ENCODE measurements at regions not wholly inside any gene's neighbourhood (a gene's known extent, or its start where the extent isn't known, plus 50 kb on each side); places are given as distances from the start of the nearest gene placed in this dataset.

DNA sequence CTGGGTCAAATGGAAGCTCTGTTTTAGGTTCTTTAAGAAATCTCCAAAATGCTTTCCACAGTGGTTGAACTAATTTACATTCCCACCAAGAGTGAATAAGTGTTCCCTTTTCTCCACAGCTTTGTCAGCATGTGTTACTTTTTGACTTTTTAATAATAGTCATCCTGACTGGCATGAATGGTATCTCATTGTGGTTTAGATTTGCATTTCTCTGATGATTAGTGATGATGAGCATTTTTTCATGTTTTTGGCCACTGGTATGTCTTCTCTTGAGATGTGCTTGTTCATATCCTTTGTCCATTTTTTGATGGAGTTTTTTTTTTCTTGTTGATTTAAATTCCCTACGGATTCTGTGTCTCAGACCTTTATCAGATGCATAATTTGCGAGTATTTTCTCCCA, 745.0 kb upstream of the BCHE start:
- Histone ChIP-seq H3K18ac (ENCODE audit: low read depth, low read length) (no peak overlapping the region), H3K4ac (ENCODE audit: low read depth, low read length) (no peak overlapping the region), H4K5ac (ENCODE audit: low read depth, low read length) (no peak overlapping the region), H3K4me1 (ENCODE audit: control insufficient read depth, insufficient read depth, low read length) (no peaks in the 10 kb centered on the region), H3K4me3 (ENCODE audit: insufficient read depth, low read depth, low read length) (no peak overlapping the region), H3K9me3 (ENCODE audit: control insufficient read depth, insufficient read depth, low read length) (no peaks in the 10 kb centered on the region; the same call in none of the 2 replicates), H3K36me3 (ENCODE audit: control insufficient read depth, insufficient read depth, low read length) (no peaks in the 10 kb centered on the region), H3K56ac (ENCODE audit: extremely low read depth, insufficient read depth, low read length) (no peak overlapping the region), H2AK9ac (replicated peaks; ENCODE audit: low read depth, low read length, poor library complexity) (no peak overlapping the region), H2BK5ac (ENCODE audit: low read depth, low read length, poor library complexity, severe bottlenecking) (no peak overlapping the region), H4K8ac (ENCODE audit: low read depth in 2 of 2, low read length in 2 of 2) (no peak overlapping the region), H4K20me1 (ENCODE audit: insufficient read depth, low read length) (no peaks in the 10 kb centered on the region), H3K27ac (ENCODE audit: insufficient read depth, low read length) (no peak overlapping the region), H2AK5ac (ENCODE audit: low read depth, low read length) (no peak overlapping the region), H2BK120ac (ENCODE audit: low read depth, low read length) (no peak overlapping the region), H4K91ac (ENCODE audit: insufficient read depth, low read depth, low read length) (no peak overlapping the region), H3K4me2 (ENCODE audit: low read depth, low read length) (no peak overlapping the region), H3K23ac (ENCODE audit: low read depth, low read length) (no peak overlapping the region), H2BK20ac (ENCODE audit: low read depth, low read length) (no peak overlapping the region), H3K9ac (ENCODE audit: low read depth, low read length) (no peak overlapping the region), H3K14ac (replicated peaks; ENCODE audit: low read depth, low read length) (no peak overlapping the region), H2AFZ (replicated peaks; ENCODE audit: low read length, poor library complexity) (no peak overlapping the region), H3K79me1 (ENCODE audit: low read depth in 1 of 2, low read length in 2 of 2) (no peaks in the 10 kb centered on the region), H3K9me1 (ENCODE audit: insufficient read depth, low read length) (no peaks in the 10 kb centered on the region), H2BK15ac (ENCODE audit: low read depth, low read length) (no peak overlapping the region), H3K27me3 (ENCODE audit: control insufficient read depth, insufficient read depth, low read length) (no peaks in the 10 kb centered on the region)
- in situ Hi-C loops (cut with MboI; ENCODE audit: low sequenced_read_pairs) (no loop called here), intact Hi-C loops (cut with micrococcal nuclease) (no loop called here), dilution Hi-C loops (cut with HindIII; ENCODE audit: low sequenced_read_pairs, unreplicated experiment) (no loop called here)
- no TSS peak for BruUV-seq (replicated peaks)
- no peak for ATAC-seq (ENCODE audit: low read depth)
- WGBS, 2 experiments (ENCODE audit: extremely low coverage in 2 of 2, insufficient read length in 1 of 2) = no CpG with 5 or more reads among the region's 2 CpGs
- ChIA-PET CTCF (no interaction called here), POLR2A (ENCODE audit: unreplicated experiment) (no interaction called here)
- no peak for DNase-seq
- no peak for TF ChIP-seq MAZ (IDR thresholded peaks at IDR 0.05; ENCODE audit: borderline replicate concordance, low read depth, low read length)
- no peak for TF ChIP-seq RFX5 (IDR thresholded peaks at IDR 0.05; ENCODE audit: low read depth, low read length)
- TF ChIP-seq MAFK (IDR thresholded peaks at IDR 0.05; ENCODE audit: low read depth, low read length) = no peak
- no peak for TF ChIP-seq NFE2L2 (IDR thresholded peaks at IDR 0.05; ENCODE audit: low read depth, low read length)
- TF ChIP-seq, protein P1, sequence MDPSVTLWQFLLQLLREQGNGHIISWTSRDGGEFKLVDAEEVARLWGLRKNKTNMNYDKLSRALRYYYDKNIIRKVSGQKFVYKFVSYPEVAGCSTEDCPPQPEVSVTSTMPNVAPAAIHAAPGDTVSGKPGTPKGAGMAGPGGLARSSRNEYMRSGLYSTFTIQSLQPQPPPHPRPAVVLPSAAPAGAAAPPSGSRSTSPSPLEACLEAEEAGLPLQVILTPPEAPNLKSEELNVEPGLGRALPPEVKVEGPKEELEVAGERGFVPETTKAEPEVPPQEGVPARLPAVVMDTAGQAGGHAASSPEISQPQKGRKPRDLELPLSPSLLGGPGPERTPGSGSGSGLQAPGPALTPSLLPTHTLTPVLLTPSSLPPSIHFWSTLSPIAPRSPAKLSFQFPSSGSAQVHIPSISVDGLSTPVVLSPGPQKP (IDR thresholded peaks at IDR 0.05; ENCODE audit: borderline replicate concordance, low read depth, low read length) = no peak

Measured in IMR-90 (cell line).